ENCODE measurements at regions not wholly inside any gene's neighbourhood (a gene's known extent, or its start where the extent isn't known, plus 50 kb on each side); places are given as distances from the start of the nearest gene placed in this dataset.
"Not testable (repeated sequence)": the region's sequence is repeated elsewhere in the genome, so short reads cannot be mapped to it uniquely, and the experiment has no call there.

GRCh38 chr10:37488792-37489657 is 363.6 kb downstream of the ANKRD30A start:
- in situ Hi-C loops (cut with HindIII; ENCODE audit: low pct_ligation_motif_present, low sequenced_read_pairs) = no loop called here
- Histone ChIP-seq H3K36me3 (replicated peaks) (no peaks in the 10 kb centered on the region), H3K27ac (no peak overlapping the region), H3K27me3 (replicated peaks) (no peaks in the 10 kb centered on the region), H3K4me3 (ENCODE audit: low read depth, low read length) (no peak overlapping the region)
- no peak for TF ChIP-seq CTCF (IDR thresholded peaks at IDR 0.05; ENCODE audit: low read depth, low read length, missing control alignments)
- DNase-seq = peak; percentile 0

- H3K4me3 ChIP-seq (ENCODE audit: low read depth, low read length); in situ Hi-C loops (cut with HindIII; ENCODE audit: low pct_ligation_motif_present, low sequenced_read_pairs); H3K27ac ChIP-seq; H3K27me3 ChIP-seq (replicated peaks); H3K36me3 ChIP-seq (replicated peaks); DNase-seq: not testable (repeated sequence)
Observed at GRCh38 chr10:37480596-37480995, 355.2 kb downstream of the ANKRD30A start.

GRCh38 chr10:37479469-37479868 is 354.1 kb downstream of the ANKRD30A start:
- Histone ChIP-seq H3K4me3 (ENCODE audit: low read depth, low read length) (no peak overlapping the region), H3K36me3 (replicated peaks) (no peaks in the 10 kb centered on the region), H3K27me3 (replicated peaks) (no peaks in the 10 kb centered on the region), H3K27ac (no peak overlapping the region)
- TF ChIP-seq CTCF (IDR thresholded peaks at IDR 0.05; ENCODE audit: low read depth, low read length, missing control alignments) = no peak
- no peak for DNase-seq
- in situ Hi-C loops (cut with HindIII; ENCODE audit: low pct_ligation_motif_present, low sequenced_read_pairs) = no loop called here

GRCh38 chr10:37478381-37478780 is 353.0 kb downstream of the ANKRD30A start:
- Histone ChIP-seq H3K27me3 (replicated peaks) (no peaks in the 10 kb centered on the region), H3K4me3 (ENCODE audit: low read depth, low read length) (no peak overlapping the region), H3K27ac (no peak overlapping the region), H3K36me3 (replicated peaks) (no peaks in the 10 kb centered on the region)
- no peak for TF ChIP-seq CTCF (IDR thresholded peaks at IDR 0.05; ENCODE audit: low read depth, low read length, missing control alignments)
- in situ Hi-C loops (cut with HindIII; ENCODE audit: low pct_ligation_motif_present, low sequenced_read_pairs) = no loop called here
- DNase-seq = no peak

- no peak overlapping the region for H3K27ac ChIP-seq
- H3K27me3 ChIP-seq (replicated peaks) = no peaks in the 10 kb centered on the region
- H3K36me3 ChIP-seq (replicated peaks) = no peaks in the 10 kb centered on the region
- TF ChIP-seq CTCF (IDR thresholded peaks at IDR 0.05; ENCODE audit: low read depth, low read length, missing control alignments) = no peak
- no peak overlapping the region for H3K4me3 ChIP-seq (ENCODE audit: low read depth, low read length)
- in situ Hi-C loops (cut with HindIII; ENCODE audit: low pct_ligation_motif_present, low sequenced_read_pairs) = no loop called here
- no peak for DNase-seq
Observed at GRCh38 chr10:37476285-37476684, 350.9 kb downstream of the ANKRD30A start.

GRCh38 chr10:37474645-37475044 is 349.2 kb downstream of the ANKRD30A start:
- in situ Hi-C loops (cut with HindIII; ENCODE audit: low pct_ligation_motif_present, low sequenced_read_pairs) = no loop called here
- no peak for TF ChIP-seq CTCF (IDR thresholded peaks at IDR 0.05; ENCODE audit: low read depth, low read length, missing control alignments)
- no peaks in the 10 kb centered on the region for H3K36me3 ChIP-seq (replicated peaks)
- DNase-seq = no peak
- H3K27me3 ChIP-seq (replicated peaks) = no peaks in the 10 kb centered on the region
- H3K4me3 ChIP-seq (ENCODE audit: low read depth, low read length) = no peak overlapping the region
- H3K27ac ChIP-seq = no peak overlapping the region

Measured in brain microvascular endothelial cell (primary cell).